WTC11 (cell line): ENCODE measurements at regions not wholly inside any gene's neighbourhood (a gene's known extent, or its start where the extent isn't known, plus 50 kb on each side); places are given as distances from the start of the nearest gene placed in this dataset.

Experiments used
- ATAC-seq: fragments of 200-7000 bp; cut with Tn5 transposase; 2 replicates; pipeline ENCODE4 v1.10.0; 2021; ENCODE audit warnings: mild to moderate bottlenecking, moderate library complexity
- CTCF ChIA-PET: fragments of 300-600 bp; sonication (Branson Sonifier 250); formaldehyde crosslinking; loops from one replicate; lab custom pipeline; 2021; ENCODE audit warnings: antibody characterized with exemption; lab: Charles Lee
- POLR2A ChIA-PET: fragments of 350-600 bp; sonication (Branson Sonifier 250); formaldehyde crosslinking; loops from one replicate; lab custom pipeline; 2021; ENCODE audit warnings: antibody characterized with exemption; lab: Charles Lee
- DNase-seq: peaks from one replicate; pipeline ENCODE4 v3.0.0; 2021; ENCODE audit warnings: low spot score
- H3K27ac Mint-ChIP-seq: 2 replicates; pipeline ENCODE4 v1.8.0; 2021; ENCODE audit warnings: mixed read lengths
- H3K27me3 Mint-ChIP-seq: 2 replicates; pipeline ENCODE4 v1.8.0; 2021; ENCODE audit warnings: low read depth, mild to moderate bottlenecking, moderate library complexity, mixed read lengths
- H3K36me3 Mint-ChIP-seq: 2 replicates; pipeline ENCODE4 v1.8.0; 2021; ENCODE audit warnings: mixed read lengths
- H3K4me1 Mint-ChIP-seq: 2 replicates; pipeline ENCODE4 v1.8.0; 2022; ENCODE audit warnings: mixed read lengths
- H3K4me3 Mint-ChIP-seq: 2 replicates; pipeline ENCODE4 v1.8.0; 2021; ENCODE audit warnings: mild to moderate bottlenecking, moderate library complexity, mixed read lengths
- H3K9me3 Mint-ChIP-seq: 2 replicates; pipeline ENCODE4 v1.8.0; 2021; ENCODE audit warnings: mixed read lengths
- AR ChIP-seq: fragments of 250-450 bp; sonication (Bioruptor Pico); IDR thresholded peaks from 2 replicates; pipeline ENCODE4 v1.9.0; 2021; ENCODE audit warnings: mild to moderate bottlenecking
- ARID4B ChIP-seq: sonication (generic); formaldehyde crosslinking; IDR thresholded peaks from 2 replicates; pipeline ENCODE4 v1.8.0; 2023; ENCODE audit warnings: missing genetic modification reagents, mild to moderate bottlenecking, borderline replicate concordance
- ATF1 ChIP-seq: sonication (generic); formaldehyde crosslinking; IDR thresholded peaks from 2 replicates; pipeline ENCODE4 v1.8.1; 2023; ENCODE audit warnings: mild to moderate bottlenecking, moderate library complexity, missing genetic modification reagents
- ATF2 ChIP-seq: sonication (generic); formaldehyde crosslinking; IDR thresholded peaks from 2 replicates; pipeline ENCODE4 v1.8.1; 2022; ENCODE audit warnings: low read depth, missing genetic modification reagents, borderline replicate concordance
- ATF3 ChIP-seq: sonication (generic); formaldehyde crosslinking; conservative IDR thresholded peaks from 2 replicates; pipeline ENCODE4 v1.8.1; 2022; ENCODE audit warnings: mild to moderate bottlenecking, missing genetic modification reagents
- CBFB ChIP-seq: sonication (generic); formaldehyde crosslinking; IDR thresholded peaks from 2 replicates; pipeline ENCODE4 v1.8.1; 2022; ENCODE audit warnings: mild to moderate bottlenecking, low read depth, missing genetic modification reagents
- CREB1 ChIP-seq: sonication (generic); formaldehyde crosslinking; IDR thresholded peaks from 2 replicates; pipeline ENCODE4 v1.8.0; 2023; ENCODE audit warnings: mild to moderate bottlenecking, missing genetic modification reagents
- E2F4 ChIP-seq: sonication (generic); formaldehyde crosslinking; IDR thresholded peaks from 2 replicates; pipeline ENCODE4 v1.8.1; 2022; ENCODE audit warnings: low read depth, mild to moderate bottlenecking, moderate library complexity, missing genetic modification reagents, borderline replicate concordance
- ELF4 ChIP-seq: sonication (generic); formaldehyde crosslinking; IDR thresholded peaks from 2 replicates; pipeline ENCODE4 v1.8.1; 2022; ENCODE audit warnings: low read depth, mild to moderate bottlenecking, moderate library complexity, missing genetic modification reagents
- ERG ChIP-seq: fragments of 250-450 bp; sonication (Bioruptor Pico); IDR thresholded peaks from 2 replicates; pipeline ENCODE4 v1.8.0; 2021; ENCODE audit warnings: mild to moderate bottlenecking
- FOXP1 ChIP-seq: sonication (generic); formaldehyde crosslinking; IDR thresholded peaks from 2 replicates; pipeline ENCODE4 v1.8.0; 2022; ENCODE audit warnings: missing genetic modification reagents, mild to moderate bottlenecking, moderate library complexity, borderline replicate concordance
- GABPB1 ChIP-seq: sonication (generic); formaldehyde crosslinking; IDR thresholded peaks from 2 replicates; pipeline ENCODE4 v1.8.1; 2023; ENCODE audit warnings: mild to moderate bottlenecking, missing genetic modification reagents
- JAZF1 ChIP-seq: fragments of 250-450 bp; sonication (Bioruptor Pico); IDR thresholded peaks from 2 replicates; pipeline ENCODE4 v1.9.0; 2021; ENCODE audit warnings: moderate library complexity, mild to moderate bottlenecking, inconsistent platforms
- NFYB ChIP-seq: sonication (generic); formaldehyde crosslinking; conservative IDR thresholded peaks from 2 replicates; pipeline ENCODE4 v1.8.0; 2022; ENCODE audit warnings: low read depth, missing genetic modification reagents
- NR1H2 ChIP-seq: sonication (generic); formaldehyde crosslinking; IDR thresholded peaks from 2 replicates; pipeline ENCODE4 v1.9.0; 2021; ENCODE audit warnings: mild to moderate bottlenecking, moderate library complexity, missing genetic modification reagents
- ZNF219 ChIP-seq: sonication (generic); formaldehyde crosslinking; IDR thresholded peaks from 2 replicates; pipeline ENCODE4 v1.8.0; 2023; ENCODE audit warnings: missing genetic modification reagents, mild to moderate bottlenecking, borderline replicate concordance
- ZNF425 ChIP-seq: fragments of 250-450 bp; sonication (Bioruptor Pico); conservative IDR thresholded peaks from 2 replicates; pipeline ENCODE4 v1.9.0; 2021; ENCODE audit warnings: mild to moderate bottlenecking
- ZNF512 ChIP-seq: sonication (generic); formaldehyde crosslinking; IDR thresholded peaks from 2 replicates; pipeline ENCODE4 v1.8.1; 2022; ENCODE audit warnings: missing genetic modification reagents, borderline replicate concordance
- ZNF671 ChIP-seq: fragments of 250-450 bp; sonication (Bioruptor Pico); IDR thresholded peaks from 2 replicates; pipeline ENCODE4 v1.8.0; 2021; ENCODE audit warnings: mild to moderate bottlenecking

GRCh38 chr9:32722704-32723103 is 60.6 kb upstream of the TMEM215 start (continued):
- TF ChIP-seq NFYB = no peak
- TF ChIP-seq JAZF1 (CRISPR knock-in tag) = no peak
- TF ChIP-seq ZNF671 (CRISPR knock-in tag) = no peak

- no peak for ATAC-seq
- no peak for DNase-seq
- no peak overlapping the region for H3K27ac Mint-ChIP-seq
- POLR2A ChIA-PET = no interaction called here
- no peak for TF ChIP-seq ZNF425
- no peak for TF ChIP-seq NR1H2
- TF ChIP-seq CBFB (CRISPR knock-in tag) = no peak
- no peak for TF ChIP-seq ATF2 (CRISPR knock-in tag)
- TF ChIP-seq ATF3 (CRISPR knock-in tag) = no peak
- TF ChIP-seq CREB1 (CRISPR knock-in tag) = no peak
- TF ChIP-seq ELF4 = no peak
- no peak for TF ChIP-seq ATF1
- no peak for TF ChIP-seq GABPB1
- no peak for TF ChIP-seq ZNF219 (CRISPR knock-in tag)
- TF ChIP-seq FOXP1 (CRISPR knock-in tag) = no peak
- no peak for TF ChIP-seq ERG (CRISPR knock-in tag)
- TF ChIP-seq ARID4B (CRISPR knock-in tag) = no peak
- TF ChIP-seq E2F4 (CRISPR knock-in tag) = no peak
- no peak for TF ChIP-seq AR (CRISPR knock-in tag)
- no peak for TF ChIP-seq ZNF512 (CRISPR knock-in tag)
- no peaks in the 10 kb centered on the region; the same call in 1 of the 2 replicates for H3K27me3 Mint-ChIP-seq
- H3K9me3 Mint-ChIP-seq = peaks cover 14% of the 10 kb centered on the region
- H3K4me3 Mint-ChIP-seq = no peak overlapping the region
- no peaks in the 10 kb centered on the region for H3K4me1 Mint-ChIP-seq
- peaks cover 7% of the 10 kb centered on the region for H3K36me3 Mint-ChIP-seq
- CTCF ChIA-PET = no interaction called here
Measured at GRCh38 chr9:32723789-32724325, 59.5 kb upstream of the TMEM215 start.
